Astrocyte (in vitro differentiated cells and primary cell): ENCODE measurements at regions not wholly inside any gene's neighbourhood (a gene's known extent, or its start where the extent isn't known, plus 50 kb on each side); places are given as distances from the start of the nearest gene placed in this dataset.

ENCODE experiments used
- CTCF ChIP-seq: IDR thresholded peaks from 2 replicates; pipeline ENCODE4 v1.5.1; 2011; ENCODE audit warnings: low read depth, mild to moderate bottlenecking, inconsistent platforms, low read length, moderate library complexity; ENCODE audit not compliant: insufficient read depth
- EZH2 ChIP-seq: IDR thresholded peaks from 2 replicates; pipeline ENCODE4 v1.6.1; 2012; ENCODE audit warnings: mild to moderate bottlenecking, low read length, inconsistent platforms; ENCODE audit not compliant: insufficient read depth

DNA sequence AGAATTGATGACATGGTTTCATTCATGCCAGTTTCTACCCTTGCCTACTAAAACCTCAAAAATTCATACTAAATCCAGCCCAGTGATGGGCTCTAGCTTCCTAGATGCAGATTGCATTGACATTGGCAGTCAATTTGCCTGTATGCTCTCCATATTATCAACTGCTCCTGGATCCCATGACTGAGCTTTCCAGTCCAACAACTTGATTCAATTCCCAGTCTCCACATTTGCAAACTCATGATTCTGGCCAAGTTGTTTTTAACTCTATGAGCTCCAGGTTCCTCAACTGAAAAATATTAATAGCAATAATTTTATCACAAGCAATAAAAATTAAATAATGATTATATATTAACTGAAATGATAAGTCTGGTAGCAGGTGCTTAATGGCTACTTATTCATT is 51.0 kb upstream of the DSC1 start:
- TF ChIP-seq CTCF (no peak), EZH2 (no peak)
